WTC11 (cell line): ENCODE measurements at regions not wholly inside any gene's neighbourhood (a gene's known extent, or its start where the extent isn't known, plus 50 kb on each side); places are given as distances from the start of the nearest gene placed in this dataset.

ENCODE experiments used
- ATAC-seq: fragments of 200-7000 bp; cut with Tn5 transposase; 2 replicates; pipeline ENCODE4 v1.10.0; 2021; ENCODE audit warnings: mild to moderate bottlenecking, moderate library complexity
- CTCF ChIA-PET: fragments of 300-600 bp; sonication (Branson Sonifier 250); formaldehyde crosslinking; loops from one replicate; lab custom pipeline; 2021; ENCODE audit warnings: antibody characterized with exemption; lab: Charles Lee
- POLR2A ChIA-PET: fragments of 350-600 bp; sonication (Branson Sonifier 250); formaldehyde crosslinking; loops from one replicate; lab custom pipeline; 2021; ENCODE audit warnings: antibody characterized with exemption; lab: Charles Lee
- DNase-seq: peaks from one replicate; pipeline ENCODE4 v3.0.0; 2021; ENCODE audit warnings: low spot score
- H3K27ac Mint-ChIP-seq: 2 replicates; pipeline ENCODE4 v1.8.0; 2021; ENCODE audit warnings: mixed read lengths
- H3K27me3 Mint-ChIP-seq: 2 replicates; pipeline ENCODE4 v1.8.0; 2021; ENCODE audit warnings: low read depth, mild to moderate bottlenecking, moderate library complexity, mixed read lengths
- H3K36me3 Mint-ChIP-seq: 2 replicates; pipeline ENCODE4 v1.8.0; 2021; ENCODE audit warnings: mixed read lengths
- H3K4me1 Mint-ChIP-seq: 2 replicates; pipeline ENCODE4 v1.8.0; 2022; ENCODE audit warnings: mixed read lengths
- H3K4me3 Mint-ChIP-seq: 2 replicates; pipeline ENCODE4 v1.8.0; 2021; ENCODE audit warnings: mild to moderate bottlenecking, moderate library complexity, mixed read lengths
- H3K9me3 Mint-ChIP-seq: 2 replicates; pipeline ENCODE4 v1.8.0; 2021; ENCODE audit warnings: mixed read lengths
- AFF4 ChIP-seq: sonication (generic); formaldehyde crosslinking; IDR thresholded peaks from 2 replicates; pipeline ENCODE4 v1.8.1; 2023; ENCODE audit warnings: mild to moderate bottlenecking, missing genetic modification reagents, borderline replicate concordance
- ATF3 ChIP-seq: sonication (generic); formaldehyde crosslinking; conservative IDR thresholded peaks from 2 replicates; pipeline ENCODE4 v1.8.1; 2022; ENCODE audit warnings: mild to moderate bottlenecking, missing genetic modification reagents
- CREB1 ChIP-seq: sonication (generic); formaldehyde crosslinking; IDR thresholded peaks from 2 replicates; pipeline ENCODE4 v1.8.0; 2023; ENCODE audit warnings: mild to moderate bottlenecking, missing genetic modification reagents
- CREM ChIP-seq: sonication (generic); formaldehyde crosslinking; IDR thresholded peaks from 2 replicates; pipeline ENCODE4 v1.8.1; 2022; ENCODE audit warnings: mild to moderate bottlenecking, missing genetic modification reagents, moderate library complexity
- E2F5 ChIP-seq: sonication (generic); formaldehyde crosslinking; IDR thresholded peaks from 2 replicates; pipeline ENCODE4 v1.8.1; 2022; ENCODE audit warnings: mild to moderate bottlenecking, moderate library complexity, missing genetic modification reagents
- EMX1 ChIP-seq: fragments of 250-450 bp; sonication (Bioruptor Pico); IDR thresholded peaks from 2 replicates; pipeline ENCODE4 v1.8.0; 2021; ENCODE audit warnings: mild to moderate bottlenecking
- HMGA2 ChIP-seq: fragments of 250-450 bp; sonication (Bioruptor Pico); IDR thresholded peaks from 2 replicates; pipeline ENCODE4 v1.4.0; 2021; ENCODE audit warnings: mild to moderate bottlenecking, moderate library complexity
- IRF1 ChIP-seq: sonication (generic); formaldehyde crosslinking; IDR thresholded peaks from 2 replicates; pipeline ENCODE4 v1.8.0; 2023; ENCODE audit warnings: missing genetic modification reagents
- PRRX2 ChIP-seq: fragments of 250-450 bp; sonication (Bioruptor Pico); IDR thresholded peaks from 2 replicates; pipeline ENCODE4 v1.8.0; 2021; ENCODE audit warnings: mild to moderate bottlenecking
- RELA ChIP-seq: sonication (generic); formaldehyde crosslinking; IDR thresholded peaks from 2 replicates; pipeline ENCODE4 v1.8.1; 2022; ENCODE audit warnings: missing genetic modification reagents, mild to moderate bottlenecking, borderline replicate concordance
- SMAD4 ChIP-seq: sonication (generic); formaldehyde crosslinking; IDR thresholded peaks from 2 replicates; pipeline ENCODE4 v1.8.0; 2022; ENCODE audit warnings: mild to moderate bottlenecking, missing genetic modification reagents
- SP1 ChIP-seq: sonication (generic); formaldehyde crosslinking; conservative IDR thresholded peaks from 2 replicates; pipeline ENCODE4 v1.8.1; 2022; ENCODE audit warnings: missing genetic modification reagents
- TEAD1 ChIP-seq: sonication (generic); formaldehyde crosslinking; IDR thresholded peaks from 2 replicates; pipeline ENCODE4 v1.8.0; 2022; ENCODE audit warnings: mild to moderate bottlenecking, missing genetic modification reagents
- TP53 ChIP-seq: sonication (generic); formaldehyde crosslinking; IDR thresholded peaks from 2 replicates; pipeline ENCODE4 v1.8.1; 2023; ENCODE audit warnings: mild to moderate bottlenecking, missing genetic modification reagents
- ZBTB21 ChIP-seq: sonication (generic); formaldehyde crosslinking; IDR thresholded peaks from 2 replicates; pipeline ENCODE4 v1.8.1; 2023; ENCODE audit warnings: mild to moderate bottlenecking, missing genetic modification reagents, borderline replicate concordance
- ZNF232 ChIP-seq: sonication (generic); formaldehyde crosslinking; IDR thresholded peaks from 2 replicates; pipeline ENCODE4 v1.8.0; 2022; ENCODE audit warnings: mild to moderate bottlenecking, missing genetic modification reagents
- ZNF317 ChIP-seq: sonication (generic); formaldehyde crosslinking; IDR thresholded peaks from 2 replicates; pipeline ENCODE4 v1.8.1; 2023; ENCODE audit warnings: low read depth, mild to moderate bottlenecking, moderate library complexity, missing genetic modification reagents, borderline replicate concordance
- ZNF416 ChIP-seq: fragments of 250-450 bp; sonication (Bioruptor Pico); IDR thresholded peaks from 2 replicates; pipeline ENCODE4 v1.9.0; 2021; ENCODE audit warnings: mild to moderate bottlenecking, inconsistent platforms
- ZNF425 ChIP-seq: fragments of 250-450 bp; sonication (Bioruptor Pico); conservative IDR thresholded peaks from 2 replicates; pipeline ENCODE4 v1.9.0; 2021; ENCODE audit warnings: mild to moderate bottlenecking
- ZNF512 ChIP-seq: sonication (generic); formaldehyde crosslinking; IDR thresholded peaks from 2 replicates; pipeline ENCODE4 v1.8.1; 2022; ENCODE audit warnings: missing genetic modification reagents, borderline replicate concordance
- ZSCAN18 ChIP-seq: fragments of 250-450 bp; sonication (Bioruptor Pico); IDR thresholded peaks from 2 replicates; pipeline ENCODE4 v2.1.2; 2022; ENCODE audit warnings: mild to moderate bottlenecking, moderate library complexity

GRCh38 chr3:78317774-78318173 lies 1277.9 kb downstream of the ROBO2 start:
- ChIA-PET POLR2A (no interaction called here), CTCF (no interaction called here)
- Mint-ChIP-seq H3K4me3 (no peak overlapping the region), H3K4me1 (peaks cover 22% of the 10 kb centered on the region), H3K27me3 (peaks cover 65% of the 10 kb centered on the region), H3K9me3 (peaks cover 48% of the 10 kb centered on the region), H3K27ac (no peak overlapping the region), H3K36me3 (peaks cover 49% of the 10 kb centered on the region)
- no peak for TF ChIP-seq SMAD4
- no peak for TF ChIP-seq PRRX2 (CRISPR knock-in tag)
- TF ChIP-seq ATF3 (CRISPR knock-in tag) = no peak
- no peak for TF ChIP-seq HMGA2 (CRISPR knock-in tag)
- TF ChIP-seq ZNF317 = no peak
- TF ChIP-seq RELA = no peak
- TF ChIP-seq IRF1 = no peak
- no peak for TF ChIP-seq ZNF232 (CRISPR knock-in tag)
- ATAC-seq (no peak), DNase-seq (no peak)

- no peak overlapping the region; the same call in 1 of the 2 replicates for H3K27ac Mint-ChIP-seq
- TF ChIP-seq ZBTB21 (CRISPR knock-in tag) (0 out of 2 replicates have a peak, but pooled peaks have one; percentile 48), ZNF425 (CRISPR knock-in tag) (0 out of 2 replicates have a peak, but pooled peaks have one; percentile 41), TEAD1 (CRISPR knock-in tag) (0 out of 2 replicates have a peak, but pooled peaks have one; percentile 42), TP53 (no peak), CREM (peak; percentile 36; the same call in 1 of the 2 replicates), SP1 (CRISPR knock-in tag) (0 out of 2 replicates have a peak, but pooled peaks have one; percentile 23), E2F5 (CRISPR knock-in tag) (no peak), ZNF416 (no peak)
- ATAC-seq (peak; percentile 99), DNase-seq (no peak)
- H3K4me1 Mint-ChIP-seq = peaks cover 24% of the 10 kb centered on the region
- peaks cover 80% of the 10 kb centered on the region for H3K36me3 Mint-ChIP-seq
- ChIA-PET POLR2A (no interaction called here), CTCF (no interaction called here)
- H3K4me3 Mint-ChIP-seq = no peak overlapping the region
- H3K27me3 Mint-ChIP-seq = peaks cover 97% of the 10 kb centered on the region
- peaks cover 71% of the 10 kb centered on the region for H3K9me3 Mint-ChIP-seq
Observed at GRCh38 chr3:78322780-78323179, 1282.9 kb downstream of the ROBO2 start.

GRCh38 chr3:78337801-78338211 lies 1297.9 kb downstream of the ROBO2 start:
- Mint-ChIP-seq H3K27ac (peak overlapping the region; percentile 14), H3K27me3 (peaks cover 6% of the 10 kb centered on the region; the same call in 1 of the 2 replicates), H3K36me3 (no peaks in the 10 kb centered on the region), H3K9me3 (peaks cover 13% of the 10 kb centered on the region), H3K4me3 (no peak overlapping the region), H3K4me1 (peaks cover 38% of the 10 kb centered on the region)
- ATAC-seq (no peak), DNase-seq (no peak)
- TF ChIP-seq CREB1 (CRISPR knock-in tag) (no peak), ZNF512 (CRISPR knock-in tag) (no peak), AFF4 (no peak), ZBTB21 (CRISPR knock-in tag) (no peak), SP1 (CRISPR knock-in tag) (no peak), TP53 (no peak), EMX1 (no peak), ZSCAN18 (CRISPR knock-in tag) (no peak)
- POLR2A ChIA-PET = no interaction called here
- CTCF ChIA-PET = no interaction called here
